Fibroblast of the conjunctiva (primary cell): ENCODE measurements at regions not wholly inside any gene's neighbourhood (a gene's known extent, or its start where the extent isn't known, plus 50 kb on each side); places are given as distances from the start of the nearest gene placed in this dataset.
"Not testable (repeated sequence)": the region's sequence is repeated elsewhere in the genome, so short reads cannot be mapped to it uniquely, and the experiment has no call there.

Source experiments
- DNase-seq: peaks from one replicate; pipeline ENCODE4 v3.0.0-alpha.2; 2010; ENCODE audit warnings: low read depth

DNA sequence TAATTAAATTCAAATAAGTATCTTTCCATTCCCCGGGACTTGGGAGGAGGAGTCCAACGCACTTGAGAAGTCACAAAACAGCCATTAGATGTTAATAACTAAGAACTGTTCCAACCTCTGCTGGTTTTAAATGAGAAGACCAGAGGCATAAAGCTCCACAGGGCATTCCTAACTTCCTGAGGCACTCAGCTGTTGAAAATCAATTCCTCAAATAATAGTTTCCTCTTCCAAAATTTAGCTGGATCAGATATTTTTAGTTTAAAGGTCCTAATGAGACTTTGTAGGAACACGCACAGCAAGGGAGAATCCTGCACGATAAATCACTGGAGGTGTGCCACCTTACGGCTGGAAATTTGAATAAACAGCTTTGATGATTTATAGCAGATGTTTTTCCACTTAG, 504.3 kb upstream of the ZFP42 start:
- DNase-seq: no peak

DNA sequence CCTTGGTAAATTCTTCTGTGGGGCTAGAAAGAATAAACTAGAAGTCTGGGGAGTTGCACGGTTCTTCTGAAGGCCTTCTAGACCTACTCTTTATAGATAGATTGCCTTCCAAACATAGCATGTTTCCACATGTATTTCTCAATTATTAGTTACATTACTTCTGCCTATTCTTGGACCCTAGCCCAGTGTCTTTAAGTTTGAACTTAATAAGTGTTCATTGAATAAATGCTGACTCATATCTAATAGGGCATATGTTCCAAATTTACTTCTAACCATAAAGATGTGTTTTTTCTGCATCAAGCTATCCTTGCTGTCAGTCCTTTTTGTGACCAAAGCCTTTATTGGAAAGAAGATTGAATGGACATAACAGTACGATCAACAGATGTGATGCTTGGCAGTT, 503.6 kb upstream of the ZFP42 start:
- DNase-seq: peak; percentile 42

DNA sequence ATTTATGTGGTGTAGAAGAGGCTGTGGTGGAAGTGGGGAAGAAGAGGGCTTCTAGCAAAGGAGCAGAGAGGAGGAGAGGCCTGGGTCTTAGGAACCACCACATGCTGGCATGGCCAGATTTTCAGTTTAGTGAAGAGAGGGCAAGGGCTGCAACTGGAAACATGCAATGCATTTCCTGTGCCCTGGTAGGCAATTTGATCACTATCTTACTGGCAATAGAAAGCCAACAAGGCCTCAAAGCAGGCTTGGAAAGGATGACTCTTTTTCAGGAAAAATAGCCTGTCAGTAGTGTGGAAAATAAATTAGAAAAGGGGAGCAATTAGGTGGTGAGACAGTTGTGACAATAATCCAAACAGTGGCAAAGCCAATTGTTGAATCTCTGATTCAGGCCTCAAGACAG, 501.9 kb upstream of the ZFP42 start:
- DNase-seq: no peak

DNA sequence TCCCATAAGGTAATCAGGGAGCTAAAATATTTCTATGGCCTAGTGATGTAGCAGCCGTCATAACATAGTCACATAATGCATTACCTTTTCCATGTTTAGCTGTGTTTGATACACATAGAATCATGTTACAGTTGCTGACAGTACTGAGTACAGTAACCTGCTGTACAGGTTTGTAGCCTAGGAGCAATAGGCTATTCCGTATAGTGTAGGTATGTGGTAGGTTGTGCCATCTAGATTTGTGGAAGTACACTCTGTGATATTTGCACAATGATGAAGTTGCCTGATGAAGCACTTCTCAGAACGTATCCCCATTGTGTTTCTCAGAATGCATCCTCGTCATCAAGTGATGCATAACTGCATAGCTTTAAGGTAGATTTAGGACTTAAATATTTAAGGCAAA, 495.6 kb upstream of the ZFP42 start:
- no peak for DNase-seq

DNA sequence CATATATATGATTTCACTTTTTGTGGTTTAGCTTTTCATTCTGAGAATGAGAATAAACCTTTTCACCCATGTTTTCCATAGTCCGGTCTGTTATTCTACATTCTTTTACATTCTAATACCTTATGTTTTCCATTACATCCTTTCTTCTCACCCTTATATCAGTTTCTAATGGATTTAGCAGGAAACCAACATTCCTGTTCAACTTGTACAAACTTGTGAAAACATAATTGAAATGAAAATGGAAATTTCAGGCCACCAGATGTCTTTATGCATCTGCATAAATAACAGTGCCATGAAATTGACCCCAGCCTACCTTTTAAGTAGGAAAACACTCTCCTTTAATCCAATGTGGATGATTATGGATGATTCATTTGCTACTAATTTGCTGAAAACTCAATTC, 494.8 kb upstream of the ZFP42 start:
- no peak for DNase-seq

DNA sequence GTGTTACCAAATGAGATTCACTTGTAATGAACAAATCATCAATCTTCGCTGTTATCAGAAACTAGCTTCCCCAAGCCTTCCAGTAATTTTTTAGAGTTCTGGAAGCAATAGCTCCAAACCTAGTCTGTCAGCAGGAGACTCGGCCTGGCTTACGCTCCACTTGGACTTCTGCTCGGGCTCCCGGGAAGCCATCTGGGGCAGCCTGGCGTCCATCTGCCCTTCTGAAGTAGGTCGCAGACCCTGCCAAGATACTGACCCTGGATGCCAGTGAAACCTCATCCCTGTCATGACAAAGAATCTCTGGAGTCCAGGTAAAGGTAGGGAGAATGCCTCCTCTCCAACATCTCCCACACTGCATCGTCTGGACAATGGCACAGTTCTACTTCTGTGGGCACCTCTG, 493.8 kb upstream of the ZFP42 start:
- no peak for DNase-seq

DNA sequence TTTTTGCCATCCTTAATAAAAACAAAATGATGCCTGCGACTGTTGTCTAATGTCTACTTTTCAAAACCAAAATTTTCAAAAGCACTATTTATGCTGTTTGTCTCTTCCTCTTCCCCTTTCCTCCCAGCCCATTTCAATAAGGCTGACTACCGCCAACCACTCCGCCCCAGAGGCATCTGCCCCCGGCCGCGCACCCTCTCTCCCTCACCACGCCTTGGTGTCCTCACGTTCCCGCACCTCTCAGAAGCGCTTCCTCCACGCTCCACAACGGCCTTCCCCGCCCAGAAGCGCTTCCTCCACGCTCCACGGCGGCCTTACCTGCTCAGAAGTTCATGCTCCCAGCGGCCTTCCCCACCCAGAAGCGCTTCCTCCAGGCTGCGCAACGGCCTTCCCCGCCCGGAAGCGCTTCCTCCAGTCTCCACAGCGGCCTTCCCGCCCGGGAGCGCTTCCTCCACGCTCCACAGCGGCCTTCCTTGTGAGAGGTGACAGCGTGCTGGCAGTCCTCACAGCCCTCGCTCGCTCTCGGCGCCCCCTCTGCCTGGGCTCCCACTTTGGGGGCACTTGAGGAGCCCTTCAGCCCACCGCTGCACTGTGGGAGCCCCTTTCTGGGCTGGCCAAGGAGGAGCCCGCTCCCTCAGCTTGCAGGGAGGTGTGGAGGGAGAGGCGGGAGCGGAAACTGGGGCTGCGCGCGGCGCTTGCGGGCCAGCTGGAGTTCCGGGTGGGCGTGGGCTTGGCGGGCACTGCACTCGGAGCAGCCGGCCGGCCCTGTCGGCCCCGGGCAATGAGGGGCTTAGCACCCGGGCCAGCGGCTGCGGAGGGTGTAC, 490.4 kb upstream of the ZFP42 start:
- no peak for DNase-seq

DNA sequence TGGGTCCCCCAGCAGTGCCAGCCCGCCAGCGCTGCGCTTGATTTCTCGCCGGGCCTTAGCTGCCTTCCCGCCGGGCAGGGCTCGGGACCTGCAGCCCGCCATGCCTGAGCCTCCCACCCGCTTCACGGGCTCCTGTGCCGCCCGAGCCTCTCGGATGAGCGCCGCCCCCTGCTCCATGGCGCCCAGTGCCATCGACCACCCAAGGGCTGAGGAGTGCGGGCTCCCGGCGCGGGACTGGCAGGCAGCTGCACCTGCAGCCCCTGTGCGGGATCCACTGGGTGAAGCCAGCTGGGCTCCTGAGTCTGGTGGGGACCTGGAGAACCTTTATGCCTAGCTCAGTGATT, 489.8 kb upstream of the ZFP42 start:
- not testable (repeated sequence) for DNase-seq

DNA sequence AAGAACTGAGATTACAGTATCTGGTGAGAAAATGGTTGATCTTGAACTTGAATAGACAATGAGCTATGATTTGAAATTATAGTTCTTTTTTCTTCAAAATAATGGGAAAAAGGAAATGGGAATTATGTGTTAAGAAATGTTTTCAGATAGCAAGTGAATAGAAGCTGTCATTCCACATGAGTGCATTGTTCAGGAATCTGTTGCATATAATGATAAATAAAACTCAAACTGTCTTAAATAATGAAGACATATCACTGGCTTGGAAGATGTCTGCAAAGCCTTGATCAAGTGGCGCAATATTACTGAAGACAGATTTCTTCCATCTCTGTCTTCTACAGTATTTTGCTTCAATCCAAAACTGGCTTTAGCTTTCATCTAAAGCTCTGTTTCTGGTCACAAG, 479.3 kb upstream of the ZFP42 start:
- no peak for DNase-seq

DNA sequence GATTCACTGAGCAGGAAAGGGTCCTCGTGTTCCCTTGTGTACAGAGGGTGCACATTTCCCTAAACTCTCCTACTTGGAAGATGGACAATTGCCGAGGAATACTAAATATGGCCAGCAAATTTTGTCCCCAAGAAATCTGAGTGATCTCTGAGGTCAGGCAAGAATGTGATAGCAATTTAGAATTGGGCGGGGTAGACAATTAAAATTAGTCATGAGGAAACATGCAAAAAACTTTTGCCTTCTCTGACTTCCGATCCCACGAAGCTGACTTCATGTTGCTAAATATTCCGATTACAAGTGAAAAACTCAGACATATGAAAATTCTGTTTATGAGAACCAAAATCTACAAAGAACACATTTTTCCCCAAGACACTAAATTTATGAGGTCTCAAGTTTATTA, 453.9 kb upstream of the ZFP42 start:
- no peak for DNase-seq

DNA sequence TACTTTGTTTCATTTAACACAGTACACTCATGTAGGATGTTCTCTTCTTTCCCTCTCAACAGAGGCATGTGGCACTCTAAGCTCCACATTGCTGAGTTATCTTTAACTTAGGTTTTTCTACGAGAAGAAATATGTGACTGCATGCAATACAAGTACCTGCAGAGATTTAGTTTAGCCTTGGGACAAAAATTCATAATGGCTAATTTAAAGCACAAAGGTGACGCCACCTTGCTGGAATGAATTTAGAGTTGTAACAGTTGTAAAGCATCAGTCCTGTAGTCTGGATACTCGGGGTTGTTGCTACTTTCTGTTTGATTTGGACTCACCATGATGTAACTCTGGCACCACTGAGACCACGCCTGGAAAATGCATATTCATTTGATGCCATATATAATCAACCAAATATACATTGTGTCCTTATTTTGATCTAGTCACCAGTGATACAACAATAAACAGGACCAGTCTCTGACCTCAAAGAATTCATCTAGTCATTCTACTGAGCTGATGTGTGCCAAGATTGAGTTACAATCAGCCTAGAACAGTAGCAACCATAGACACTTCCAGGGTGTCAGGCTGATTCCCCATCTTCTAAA, 451.0 kb upstream of the ZFP42 start:
- no peak for DNase-seq

DNA sequence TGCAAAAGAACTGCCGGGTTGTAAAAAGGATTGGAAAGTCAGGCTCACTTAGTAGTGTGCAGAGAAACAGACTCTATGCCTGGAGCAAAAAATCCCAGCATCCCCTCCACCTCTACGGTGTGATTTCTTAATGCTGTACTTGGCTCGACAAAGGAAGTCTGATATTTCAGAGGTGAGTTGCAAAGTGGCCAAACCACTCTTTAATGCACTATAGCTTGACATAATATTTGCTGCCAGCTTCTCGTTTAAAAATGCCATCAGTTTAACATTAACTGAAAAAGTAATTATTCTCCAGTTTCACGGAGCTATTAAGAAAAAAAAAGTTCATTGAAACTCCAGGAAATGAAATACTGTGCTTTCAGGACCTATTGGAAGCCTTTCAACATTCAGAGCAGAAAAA, 448.3 kb upstream of the ZFP42 start:
- no peak for DNase-seq

DNA sequence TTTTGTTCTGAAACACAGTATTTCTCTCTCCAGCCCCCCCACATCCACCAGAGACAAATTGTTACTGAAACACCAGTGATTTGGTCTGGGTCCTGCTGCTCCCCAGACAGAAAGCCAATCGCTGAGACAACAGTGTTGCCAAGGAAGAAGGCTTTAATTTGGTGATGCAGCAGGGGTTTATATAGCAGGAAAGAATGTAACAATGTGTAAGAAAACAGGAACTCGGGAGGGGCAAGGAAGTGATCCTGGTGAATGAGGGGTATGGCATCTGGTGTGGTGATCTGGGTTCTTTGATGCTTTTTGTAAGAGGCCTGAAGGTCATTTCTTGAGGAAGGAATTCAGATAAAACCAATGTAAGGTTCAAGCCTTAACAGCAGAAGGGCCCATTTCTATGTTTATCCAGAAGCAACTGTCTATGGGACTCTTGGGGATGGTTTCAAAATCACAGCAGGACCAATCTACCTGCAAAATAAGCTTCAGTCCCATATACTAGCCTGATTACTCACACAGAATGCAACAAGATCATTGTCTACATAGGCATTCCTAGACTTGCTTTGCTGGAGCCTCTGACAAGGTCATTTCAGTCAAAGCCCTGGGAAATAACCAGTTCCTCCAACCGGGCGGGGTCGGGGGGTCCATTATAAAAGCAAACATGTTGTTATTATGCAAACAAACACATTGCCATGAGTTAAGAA, 445.2 kb upstream of the ZFP42 start:
- DNase-seq: no peak

DNA sequence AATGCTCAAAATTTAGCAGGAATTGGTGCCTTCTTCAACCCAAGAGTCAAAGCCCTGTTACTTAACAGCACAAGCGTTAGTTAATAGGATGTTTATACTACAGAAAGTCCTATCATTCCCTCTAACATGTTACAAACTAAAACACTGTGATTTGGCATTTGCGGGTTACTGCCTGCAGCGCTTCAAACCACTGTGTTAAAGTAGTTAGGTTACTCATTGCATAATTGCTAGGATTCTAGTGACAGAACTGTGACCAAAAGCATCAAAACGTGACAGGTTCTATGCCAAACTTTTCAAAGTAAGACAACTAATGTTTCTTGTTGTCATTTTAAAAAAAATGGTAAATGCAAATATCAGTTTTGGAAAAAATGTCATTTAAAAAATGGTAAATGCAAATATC, 442.8 kb upstream of the ZFP42 start:
- DNase-seq: no peak

DNA sequence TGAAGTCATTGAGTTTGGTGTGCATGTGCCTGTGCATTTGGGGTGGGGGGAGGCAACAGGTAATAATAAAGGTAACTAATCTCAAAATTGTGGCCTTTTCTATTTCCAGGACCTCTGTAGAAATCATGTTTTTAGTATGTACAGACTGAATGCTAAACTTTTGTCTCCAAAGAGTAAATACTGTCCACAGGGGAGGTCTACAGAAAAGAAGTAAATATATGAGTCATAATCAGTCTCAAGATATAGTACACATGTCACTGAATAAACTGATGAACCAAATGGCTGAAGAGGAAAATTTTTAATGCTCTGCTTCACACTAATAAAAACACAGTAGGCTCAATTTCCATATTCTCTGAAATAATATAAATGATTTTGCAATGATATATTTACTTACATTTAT, 440.4 kb upstream of the ZFP42 start:
- no peak for DNase-seq

DNA sequence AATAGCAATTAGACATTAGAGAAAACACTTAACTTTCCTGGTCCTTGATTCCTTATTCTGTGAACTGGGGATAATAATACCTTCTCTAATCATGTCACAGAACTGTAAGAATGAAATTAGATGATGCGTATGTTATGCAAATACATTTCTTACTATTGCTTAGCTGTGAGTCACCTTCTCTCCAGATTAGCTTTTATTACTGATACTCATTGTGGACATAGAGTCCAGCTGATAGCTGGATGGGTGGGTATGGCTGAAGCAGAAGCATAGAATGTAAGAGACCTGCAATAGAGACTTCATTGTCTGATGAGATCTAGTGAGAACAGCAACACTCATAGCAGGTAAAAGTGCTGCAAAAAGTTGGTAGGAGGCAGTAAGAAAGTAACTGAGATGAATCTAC, 437.2 kb upstream of the ZFP42 start:
- no peak for DNase-seq

DNA sequence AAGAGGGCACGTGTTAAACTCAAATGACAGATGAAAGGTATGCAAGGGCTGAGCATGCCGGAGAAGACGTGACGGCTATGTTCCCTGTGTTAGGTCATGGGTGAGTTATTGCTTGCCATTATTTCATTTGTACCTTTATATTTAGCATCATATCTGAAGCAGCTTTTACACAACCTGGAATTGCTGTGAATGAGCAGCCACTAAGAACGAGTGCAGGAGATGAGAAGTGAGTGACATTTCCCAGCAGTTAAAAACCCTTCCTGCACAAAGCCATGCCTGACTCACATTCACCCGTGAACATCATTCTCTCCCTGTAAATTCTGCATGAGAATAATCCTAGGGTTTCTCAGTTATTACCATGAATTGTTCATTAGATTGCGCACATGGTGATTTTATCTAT, 433.2 kb upstream of the ZFP42 start:
- no peak for DNase-seq

DNA sequence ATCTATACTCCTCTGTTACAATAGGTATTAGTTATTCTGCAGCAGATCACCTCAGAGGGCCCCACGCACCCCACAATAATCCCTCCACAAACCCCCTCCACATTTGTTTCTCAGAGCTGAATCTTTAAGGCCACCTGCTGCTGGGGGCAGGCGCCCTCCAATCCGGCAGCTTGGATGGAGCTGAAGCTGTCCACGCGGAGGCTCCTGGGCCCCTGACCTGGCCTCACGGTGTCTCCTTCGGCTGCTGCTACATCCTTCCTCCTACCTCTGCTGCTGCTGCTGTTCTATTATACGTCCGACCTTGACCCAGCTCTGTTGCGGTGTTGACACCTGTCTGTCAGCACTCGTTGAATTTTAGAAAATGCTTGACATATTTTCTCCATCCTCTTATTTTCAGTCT, 430.2 kb upstream of the ZFP42 start:
- DNase-seq: no peak

DNA sequence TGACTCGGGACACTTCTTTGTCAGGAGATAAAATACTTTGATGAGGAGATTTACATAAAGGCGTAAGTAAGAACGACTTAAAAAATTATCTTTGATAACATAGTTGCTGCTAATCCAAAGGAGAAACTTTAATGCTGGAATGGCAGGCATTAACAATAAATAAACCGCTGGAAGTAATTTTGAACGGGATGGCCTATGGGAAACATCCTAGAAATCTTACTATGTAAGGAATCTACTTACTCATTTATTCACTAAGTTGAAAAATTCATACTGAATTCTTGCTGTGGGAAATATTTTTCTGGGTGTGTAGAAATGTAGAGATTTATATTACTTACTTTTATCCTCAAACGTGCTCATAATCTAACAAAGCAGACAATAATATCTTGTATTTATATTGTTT, 425.7 kb upstream of the ZFP42 start:
- no peak for DNase-seq

DNA sequence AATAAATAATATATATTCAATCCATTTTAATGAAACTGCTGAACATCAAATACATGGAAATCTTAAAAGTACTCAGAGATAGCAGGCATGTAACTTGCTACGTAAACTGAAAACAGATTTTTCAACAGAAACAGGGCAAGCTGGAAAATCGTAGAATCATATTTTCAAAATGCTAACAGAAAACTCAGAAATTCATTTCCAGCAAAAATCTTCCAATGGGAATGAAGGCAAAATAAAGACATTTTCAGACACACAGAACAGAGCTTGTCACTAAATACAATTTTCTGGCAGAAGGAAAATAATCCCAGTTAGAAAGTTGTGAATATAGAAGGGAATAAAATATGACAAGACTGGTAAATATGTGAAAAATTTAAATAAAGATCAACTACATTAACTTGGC, 419.9 kb upstream of the ZFP42 start:
- DNase-seq: no peak

DNA sequence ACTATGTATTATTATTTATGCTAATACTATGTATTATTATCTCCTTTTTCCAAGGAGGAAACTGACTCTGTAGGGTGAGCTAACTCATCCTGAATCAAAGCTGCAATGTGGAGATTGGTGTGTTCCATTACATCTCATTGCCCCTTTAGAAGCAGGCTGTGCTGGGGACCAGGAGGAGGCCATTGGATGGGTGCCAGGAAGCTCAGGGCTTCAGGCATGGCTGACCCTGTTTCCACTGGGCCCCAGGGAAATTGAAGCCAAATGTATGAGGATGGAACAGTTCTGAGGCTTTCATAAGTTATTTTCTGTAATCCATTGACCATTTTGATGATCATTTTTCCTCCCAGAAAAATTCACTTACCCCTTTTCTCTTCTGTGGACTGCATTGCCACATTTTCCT, 418.8 kb upstream of the ZFP42 start:
- no peak for DNase-seq

DNA sequence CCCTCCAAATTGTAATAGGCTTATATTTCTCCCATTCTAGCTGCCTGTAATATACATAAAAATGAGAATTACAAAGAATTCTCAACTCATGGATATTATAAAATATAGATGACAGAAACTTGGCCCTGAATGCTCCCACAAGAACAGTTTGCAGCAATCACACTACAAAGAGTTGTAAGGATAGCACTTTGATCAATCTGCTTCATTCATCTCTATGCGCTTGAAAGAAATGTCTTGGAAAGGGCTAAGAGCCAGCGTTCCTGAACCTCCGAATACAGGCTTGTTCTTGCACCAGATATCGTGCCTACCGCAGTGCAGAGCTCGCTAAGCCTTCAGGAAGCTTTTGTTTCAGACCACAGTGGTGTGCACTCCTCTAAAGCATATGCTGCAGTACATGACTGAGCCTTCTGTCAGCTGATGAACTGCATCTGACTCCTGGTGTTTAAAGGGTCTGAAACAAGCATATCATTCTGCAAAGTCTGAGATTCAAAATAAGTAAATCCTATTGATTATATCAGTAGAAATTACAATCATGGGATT, 417.6 kb upstream of the ZFP42 start:
- no peak for DNase-seq

DNA sequence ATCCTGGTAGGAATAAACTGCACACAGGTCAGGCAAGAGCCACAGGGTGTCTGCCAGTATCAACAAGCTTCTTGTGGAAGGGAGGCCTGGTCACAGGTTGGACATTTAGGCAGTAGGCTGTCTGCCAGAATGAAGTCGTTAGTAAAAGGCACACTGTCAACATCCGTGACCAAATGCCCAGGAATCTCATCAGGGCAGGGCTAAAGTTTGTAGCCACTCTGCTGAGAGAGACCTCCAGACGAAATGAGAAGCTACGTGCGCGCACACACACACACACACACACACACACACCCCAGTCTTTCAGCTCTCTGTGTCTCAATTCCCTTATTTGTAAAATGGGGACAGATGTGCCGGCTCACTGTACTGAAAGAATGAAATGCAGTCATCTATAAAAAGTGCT, 408.7 kb upstream of the ZFP42 start:
- DNase-seq: no peak
